Trophoblast cell (in vitro differentiated cells and primary cell): ENCODE measurements at regions not wholly inside any gene's neighbourhood (a gene's known extent, or its start where the extent isn't known, plus 50 kb on each side); places are given as distances from the start of the nearest gene placed in this dataset.
A peak's percentile ranks its signal among the peaks of the same experiment; 100 is the strongest.

Experiments
- DNase-seq, 2 donors: peaks; one replicate each; pipeline ENCODE4 v3.0.0-alpha.2; 2016
- H2AFZ ChIP-seq: 2 replicates; pipeline ENCODE4 v1.6.1; 2013; ENCODE audit warnings: low read length, moderate library complexity, mild to moderate bottlenecking; ENCODE audit not compliant: insufficient read depth, poor library complexity
- H2AK5ac ChIP-seq: 2 replicates; pipeline ENCODE4 v1.6.1; 2013; ENCODE audit warnings: mild to moderate bottlenecking, low read length
- H2BK120ac ChIP-seq: 2 replicates; pipeline ENCODE4 v1.6.1; 2013; ENCODE audit warnings: low read length, mild to moderate bottlenecking, moderate library complexity; ENCODE audit not compliant: insufficient read depth, poor library complexity
- H2BK12ac ChIP-seq: 2 replicates; pipeline ENCODE4 v1.6.1; 2013; ENCODE audit warnings: mild to moderate bottlenecking, low read length, moderate library complexity
- H2BK5ac ChIP-seq: 2 replicates; pipeline ENCODE4 v1.6.1; 2013; ENCODE audit warnings: low read length, low read depth, moderate library complexity, mild to moderate bottlenecking; ENCODE audit not compliant: poor library complexity
- H3K14ac ChIP-seq: 2 replicates; pipeline ENCODE4 v1.6.1; 2013; ENCODE audit warnings: mild to moderate bottlenecking, low read length
- H3K18ac ChIP-seq: 2 replicates; pipeline ENCODE4 v1.6.1; 2013; ENCODE audit warnings: mild to moderate bottlenecking, low read length
- H3K23ac ChIP-seq: 2 replicates; pipeline ENCODE4 v1.6.1; 2013; ENCODE audit warnings: low read length
- H3K27ac ChIP-seq: 2 replicates; pipeline ENCODE4 v1.5.1; 2013; ENCODE audit warnings: low read depth, mild to moderate bottlenecking, inconsistent platforms, low read length, moderate library complexity
- H3K27me3 ChIP-seq: 2 replicates; pipeline ENCODE4 v1.6.1; 2013; ENCODE audit warnings: inconsistent platforms, mild to moderate bottlenecking, low read length, moderate library complexity; ENCODE audit not compliant: insufficient read depth
- H3K36me3 ChIP-seq, 2 experiments: 1 replicate in 1 of 2; 2 replicates in 1 of 2; pipeline ENCODE4 v1.6.1; 2013; ENCODE audit warnings: low read length in 2 of 2, mild to moderate bottlenecking in 2 of 2, moderate library complexity in 1 of 2; ENCODE audit not compliant: insufficient read depth in 2 of 2, control insufficient read depth in 1 of 2
- H3K4ac ChIP-seq: 2 replicates; pipeline ENCODE4 v1.6.1; 2013; ENCODE audit warnings: low read depth, mild to moderate bottlenecking, low read length, moderate library complexity
- H3K4me1 ChIP-seq, 2 experiments: 1 replicate in 1 of 2; 2 replicates in 1 of 2; pipeline ENCODE4 v1.6.1; 2013; ENCODE audit warnings: low read length in 2 of 2, mild to moderate bottlenecking in 2 of 2, moderate library complexity in 1 of 2; ENCODE audit not compliant: insufficient read depth in 2 of 2, control insufficient read depth in 1 of 2
- H3K4me2 ChIP-seq: 2 replicates; pipeline ENCODE4 v1.6.1; 2013; ENCODE audit warnings: inconsistent platforms, mild to moderate bottlenecking, low read length, moderate library complexity
- H3K4me3 ChIP-seq: 2 replicates; pipeline ENCODE4 v1.5.1; 2013; ENCODE audit warnings: mild to moderate bottlenecking, low read depth, low read length, inconsistent platforms
- H3K79me1 ChIP-seq: one replicate; pipeline ENCODE4 v1.6.1; 2013; ENCODE audit warnings: low read length
- H3K79me2 ChIP-seq: 2 replicates; pipeline ENCODE4 v1.6.1; 2013; ENCODE audit warnings: low read length, mild to moderate bottlenecking; ENCODE audit not compliant: control insufficient read depth, insufficient read depth, poor library complexity
- H3K9ac ChIP-seq: 2 replicates; pipeline ENCODE4 v1.6.1; 2013; ENCODE audit warnings: mild to moderate bottlenecking, low read length
- H3K9me3 ChIP-seq: 2 replicates; pipeline ENCODE4 v1.6.1; 2013; ENCODE audit warnings: low read depth, mild to moderate bottlenecking, control low read depth, inconsistent platforms, low read length; ENCODE audit not compliant: insufficient read depth
- H4K12ac ChIP-seq: 2 replicates; pipeline ENCODE4 v1.6.1; 2013; ENCODE audit warnings: low read depth, mild to moderate bottlenecking, low read length, moderate library complexity
- H4K8ac ChIP-seq: 2 replicates; pipeline ENCODE4 v1.6.1; 2013; ENCODE audit warnings: low read depth, mild to moderate bottlenecking, low read length, moderate library complexity
- H4K91ac ChIP-seq: one replicate; pipeline ENCODE4 v1.6.1; 2013; ENCODE audit warnings: low read depth, mild to moderate bottlenecking, low read length, moderate library complexity
- WGBS: extraction: QIAGEN DNeasy Blood & Tissue Kit; methylation state at CpG from one replicate; pipeline ENCODE4 v1.1.7; 2013; ENCODE audit warnings: missing lambda C conversion rate; ENCODE audit not compliant: insufficient read length, insufficient coverage; ENCODE audit errors: extremely low coverage; 5-methylcytosine and 5-hydroxymethylcytosine counted together

DNA sequence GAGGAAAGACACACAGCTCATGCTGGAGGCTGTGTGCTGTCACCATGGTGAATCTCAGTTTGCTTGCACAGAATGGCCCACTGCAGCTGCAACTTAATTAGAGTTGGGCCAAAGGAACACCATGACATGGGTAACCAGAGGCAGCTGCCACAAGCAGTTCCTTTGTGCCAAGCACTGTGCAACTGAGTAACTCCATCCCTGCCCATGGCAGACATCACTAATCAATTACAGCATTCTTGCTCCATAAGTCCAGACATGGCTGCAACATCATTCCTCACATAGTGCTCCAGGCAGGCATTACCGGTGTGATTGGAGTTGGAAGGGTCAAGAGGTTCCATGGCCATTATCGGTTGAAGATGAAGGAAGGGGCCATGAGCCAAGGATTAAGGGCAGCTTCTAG, 207.0 kb downstream of the RBM19 start:
- no peak overlapping the region for H3K4me3 ChIP-seq
- no peak overlapping the region for H4K91ac ChIP-seq
- no peaks in the 10 kb centered on the region for H3K36me3 ChIP-seq
- no peak overlapping the region for H3K4me2 ChIP-seq
- no peak overlapping the region for H3K23ac ChIP-seq
- no peak overlapping the region for H2BK120ac ChIP-seq
- no CpG with 5 or more reads among the region's 2 CpGs for WGBS
- H3K9ac ChIP-seq = no peak overlapping the region
- DNase-seq = no peak
- no peak overlapping the region for H3K27ac ChIP-seq
- H3K4me1 ChIP-seq = no peaks in the 10 kb centered on the region
- no peak overlapping the region for H4K8ac ChIP-seq
- H2BK5ac ChIP-seq = no peak overlapping the region
- no peaks in the 10 kb centered on the region for H3K79me1 ChIP-seq
- no peak overlapping the region for H4K12ac ChIP-seq
- H2AK5ac ChIP-seq = no peak overlapping the region
- H3K4ac ChIP-seq = no peak overlapping the region
- H3K27me3 ChIP-seq = no peaks in the 10 kb centered on the region
- no peak overlapping the region for H3K14ac ChIP-seq
- H3K9me3 ChIP-seq = peaks cover 4% of the 10 kb centered on the region
- H3K79me2 ChIP-seq = no peaks in the 10 kb centered on the region
- no peak overlapping the region for H3K18ac ChIP-seq
- no peak overlapping the region for H2BK12ac ChIP-seq
- H2AFZ ChIP-seq = no peak overlapping the region

DNA sequence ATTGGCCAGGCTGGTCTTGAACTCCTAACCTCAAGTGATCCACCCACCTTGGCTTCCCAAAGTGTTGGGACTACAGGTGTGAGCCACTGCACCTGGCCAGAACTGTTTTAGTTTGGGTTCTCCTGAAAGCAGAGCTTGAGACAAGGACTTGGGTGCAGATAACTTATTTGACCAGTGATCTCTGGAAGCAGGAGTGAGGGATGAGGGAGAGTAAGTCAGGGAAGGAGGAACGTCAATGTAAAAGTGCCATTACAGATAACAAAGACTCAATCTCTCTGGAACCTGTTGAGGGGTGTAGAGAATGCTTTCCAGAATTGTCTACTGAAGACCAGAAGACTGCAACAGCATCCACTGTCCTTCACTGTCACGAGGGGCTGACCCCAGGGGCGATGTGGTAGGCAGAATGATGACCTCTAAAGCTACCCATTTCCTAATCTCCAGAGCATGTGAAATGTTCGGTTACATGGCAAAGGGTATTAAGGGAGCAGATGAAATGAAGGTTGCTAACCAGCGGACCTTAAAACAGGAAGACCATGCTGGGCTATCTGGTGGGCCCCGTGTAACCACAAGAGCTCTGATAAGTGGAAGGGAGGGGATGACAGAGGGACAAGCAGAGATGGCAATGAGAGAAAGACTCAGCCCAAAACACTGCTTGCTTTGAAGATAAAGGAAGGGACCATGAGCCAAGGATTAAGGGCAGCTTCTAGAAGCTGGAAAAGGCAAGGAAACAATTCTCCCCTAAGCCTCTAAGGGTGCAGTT, 207.8 kb downstream of the RBM19 start:
- Histone ChIP-seq H4K12ac (no peak overlapping the region), H3K9me3 (peaks cover 4% of the 10 kb centered on the region), H3K9ac (no peak overlapping the region), H3K79me2 (no peaks in the 10 kb centered on the region), H2AFZ (no peak overlapping the region), H2AK5ac (no peak overlapping the region), H3K23ac (no peak overlapping the region), H3K18ac (no peak overlapping the region), H3K36me3 (no peaks in the 10 kb centered on the region), H3K14ac (no peak overlapping the region), H3K79me1 (no peaks in the 10 kb centered on the region), H3K4me3 (no peak overlapping the region), H3K4ac (no peak overlapping the region), H2BK12ac (no peak overlapping the region), H3K27me3 (no peaks in the 10 kb centered on the region), H2BK120ac (no peak overlapping the region), H4K91ac (no peak overlapping the region), H4K8ac (no peak overlapping the region), H2BK5ac (no peak overlapping the region), H3K4me2 (no peak overlapping the region), H3K4me1 (no peaks in the 10 kb centered on the region), H3K27ac (no peak overlapping the region)
- no peak for DNase-seq
- no CpG with 5 or more reads among the region's 6 CpGs for WGBS

DNA sequence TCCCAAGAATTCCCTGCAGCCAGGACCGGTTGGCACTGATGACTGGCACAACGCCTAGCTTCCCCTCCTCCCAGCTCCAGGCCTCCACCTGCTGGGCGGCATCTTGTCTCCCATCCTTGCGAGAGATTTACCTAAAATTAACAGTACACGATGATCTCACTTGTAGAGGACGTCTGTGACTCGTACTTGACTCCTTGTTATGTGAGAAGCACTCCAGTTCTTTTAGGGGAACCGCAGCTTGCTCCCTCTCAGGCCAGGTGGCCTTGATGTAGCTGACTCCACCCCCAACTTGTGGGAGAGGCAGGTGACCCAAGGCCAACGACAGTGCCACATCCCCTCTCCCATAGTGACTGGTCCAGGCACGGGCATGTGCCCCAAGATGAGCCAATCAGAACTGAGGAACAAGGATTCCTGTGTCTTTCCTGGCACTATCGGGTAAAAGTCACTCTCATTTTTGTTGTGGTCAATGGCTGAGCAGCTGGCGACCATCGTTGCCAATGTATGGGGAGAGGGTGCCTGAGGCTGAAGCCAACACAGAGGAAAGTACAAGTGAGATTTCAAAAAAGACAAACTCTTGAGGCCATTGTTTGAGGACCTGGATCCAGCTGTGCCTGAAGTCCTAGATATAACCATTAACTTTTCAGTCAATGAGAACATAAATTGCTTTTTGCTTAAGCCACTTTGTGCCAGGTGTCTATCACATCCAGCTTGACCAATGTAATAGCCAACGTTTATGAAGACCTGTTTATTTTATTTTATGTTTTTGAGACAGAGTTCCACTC, 208.7 kb downstream of the RBM19 start:
- peaks cover 4% of the 10 kb centered on the region for H3K9me3 ChIP-seq
- no peaks in the 10 kb centered on the region for H3K27me3 ChIP-seq
- no peak overlapping the region for H3K14ac ChIP-seq
- no peak overlapping the region for H2AFZ ChIP-seq
- H3K79me2 ChIP-seq = no peaks in the 10 kb centered on the region
- no peak overlapping the region for H3K23ac ChIP-seq
- no peak overlapping the region for H2BK120ac ChIP-seq
- H3K4me3 ChIP-seq = no peak overlapping the region
- no peak overlapping the region for H2BK12ac ChIP-seq
- H3K9ac ChIP-seq = peak overlapping the region; percentile 15
- H4K12ac ChIP-seq = no peak overlapping the region
- DNase-seq = no peak
- no peak overlapping the region for H3K27ac ChIP-seq
- no CpG with 5 or more reads among the region's 14 CpGs for WGBS
- H3K36me3 ChIP-seq = no peaks in the 10 kb centered on the region
- no peak overlapping the region for H3K18ac ChIP-seq
- H3K79me1 ChIP-seq = no peaks in the 10 kb centered on the region
- no peak overlapping the region for H4K91ac ChIP-seq
- H3K4me2 ChIP-seq = no peak overlapping the region
- no peak overlapping the region for H2BK5ac ChIP-seq
- H3K4ac ChIP-seq = no peak overlapping the region
- H3K4me1 ChIP-seq = no peaks in the 10 kb centered on the region
- H4K8ac ChIP-seq = no peak overlapping the region
- no peak overlapping the region for H2AK5ac ChIP-seq

DNA sequence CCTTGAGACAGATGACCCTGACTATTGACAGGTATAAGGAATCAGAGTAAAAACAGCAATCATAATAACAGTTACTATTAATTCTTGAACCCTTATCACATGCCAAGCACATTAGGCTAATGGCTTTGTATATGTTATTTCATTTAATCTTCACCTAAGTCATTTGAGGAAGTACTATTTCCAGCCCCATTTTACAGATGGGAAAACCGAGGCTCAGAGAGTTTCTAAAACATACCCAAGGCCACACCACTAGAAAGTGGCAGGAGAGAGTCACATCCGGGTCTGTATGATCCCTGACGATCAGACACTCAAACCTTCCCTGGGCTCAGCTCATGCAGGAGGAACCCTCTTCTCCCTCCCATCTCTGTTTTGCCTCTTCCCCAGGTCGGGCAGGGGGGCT, 209.5 kb downstream of the RBM19 start:
- no peak overlapping the region for H3K4me2 ChIP-seq
- DNase-seq = no peak

More for the DNA sequence above, 209.5 kb downstream of the RBM19 start:
- H2AK5ac ChIP-seq = no peak overlapping the region
- H3K18ac ChIP-seq = no peak overlapping the region
- no peak overlapping the region for H2BK5ac ChIP-seq
- H3K9ac ChIP-seq = no peak overlapping the region
- no peaks in the 10 kb centered on the region for H3K4me1 ChIP-seq
- H3K79me2 ChIP-seq = no peaks in the 10 kb centered on the region
- no peak overlapping the region for H3K23ac ChIP-seq
- H2AFZ ChIP-seq = no peak overlapping the region
- no peaks in the 10 kb centered on the region for H3K27me3 ChIP-seq
- H3K14ac ChIP-seq = no peak overlapping the region
- H2BK120ac ChIP-seq = no peak overlapping the region
- no peak overlapping the region for H4K12ac ChIP-seq
- no peaks in the 10 kb centered on the region for H3K36me3 ChIP-seq
- H4K91ac ChIP-seq = no peak overlapping the region
- no peak overlapping the region for H3K4me3 ChIP-seq
- no peak overlapping the region for H2BK12ac ChIP-seq
- no peak overlapping the region for H3K27ac ChIP-seq
- H4K8ac ChIP-seq = no peak overlapping the region
- no peak overlapping the region for H3K4ac ChIP-seq
- no peaks in the 10 kb centered on the region for H3K79me1 ChIP-seq
- H3K9me3 ChIP-seq = peaks cover 6% of the 10 kb centered on the region
- WGBS = no CpG with 5 or more reads among the region's 4 CpGs
